K562 (cell line): ENCODE measurements at regions not wholly inside any gene's neighbourhood (a gene's known extent, or its start where the extent isn't known, plus 50 kb on each side); places are given as distances from the start of the nearest gene placed in this dataset.

Experiments
- ATAC-seq: fragments of 200-7000 bp; cut with Tn5 transposase; 3 replicates; pipeline ENCODE4 v1.9.1; 2020; ENCODE audit warnings: moderate library complexity
- BruUV-seq: library from RNA; stranded (reverse); fragments of 400-500 nt; replicated peaks from 2 replicates; lab custom pipeline; 2021; lab: Mats Ljungman, UMichigan
- CTCF ChIA-PET: fragments of 300-600 bp; formaldehyde crosslinking; extraction: SDS; loops from one replicate; lab custom pipeline; 2021; ENCODE audit warnings: low intra/inter-chr PET ratio; lab: Yijun Ruan, JAX
- POLR2A ChIA-PET: fragments of 300-600, 350-650 bp; sonication (Branson Sonifier 250); formaldehyde crosslinking; extraction: SDS; loops from one replicate; lab custom pipeline; 2021; ENCODE audit warnings: antibody characterized with exemption, inconsistent platforms; lab: Yijun Ruan, JAX
- DNase-seq, 4 experiments: peaks; one replicate each; pipeline versions ENCODE4 v3.0.0 to v3.0.0-alpha.2; 2011 to 2018; ENCODE audit warnings: low spot score in 3 of 4, mixed read lengths in 3 of 4; ENCODE audit errors: extremely low read depth in 1 of 4
- FAIRE-seq: peaks from 2 replicates; lab custom pipeline; 2011; peaks lifted over from hg19 to GRCh38; lab: Jason Lieb, UNC
- H2AFZ ChIP-seq: 2 replicates; pipeline ENCODE4 v1.6.0; 2011; ENCODE audit warnings: low read depth, low read length, control low read depth, inconsistent platforms
- H3K27ac ChIP-seq: fragments of 200-600 bp; 3 replicates; pipeline ENCODE4 v1.8.0; 2011; ENCODE audit warnings: low read depth, mild to moderate bottlenecking, control low read depth, inconsistent platforms, low read length, moderate library complexity, mixed read lengths; ENCODE audit errors: extremely low read depth
- H3K27me3 ChIP-seq, 2 experiments: fragments of 300-600 bp in 1 of 2; 2 replicates in 1 of 2; 3 replicates in 1 of 2; pipeline versions ENCODE4 v1.6.0 to v1.8.0; 2011; ENCODE audit warnings: inconsistent platforms in 2 of 2, low read length in 2 of 2, mild to moderate bottlenecking in 1 of 2, mixed read lengths in 1 of 2, moderate library complexity in 1 of 2; ENCODE audit not compliant: control insufficient read depth in 2 of 2, insufficient read depth in 2 of 2
- H3K36me3 ChIP-seq: fragments of 300-600 bp; 3 replicates; pipeline ENCODE4 v1.8.0; 2011; ENCODE audit warnings: mild to moderate bottlenecking, low read length, inconsistent platforms; ENCODE audit not compliant: control insufficient read depth, insufficient read depth
- H3K4me1 ChIP-seq, 2 experiments: fragments of 200-600 bp in 1 of 2; replicated peaks in 1 of 2; 2 replicates in 1 of 2; 3 replicates in 1 of 2; pipeline versions ENCODE4 v1.5.1 to v1.8.0; 2011; ENCODE audit warnings: inconsistent platforms in 2 of 2, low read length in 2 of 2, mild to moderate bottlenecking in 1 of 2, mixed read lengths in 1 of 2, moderate library complexity in 1 of 2; ENCODE audit not compliant: control insufficient read depth in 2 of 2, insufficient read depth in 2 of 2
- H3K4me2 ChIP-seq: 2 replicates; pipeline ENCODE4 v1.6.1; 2011; ENCODE audit warnings: low read length, control low read depth, inconsistent platforms, mixed read lengths; ENCODE audit not compliant: insufficient read depth
- H3K4me3 ChIP-seq: fragments of 200-600 bp; sonication (generic), shearing (Covaris generic); 2 replicates; pipeline ENCODE4 v1.5.1; 2016; ENCODE audit warnings: control low read depth, inconsistent platforms
- H3K79me2 ChIP-seq: fragments of 200-600 bp; 3 replicates; pipeline ENCODE4 v1.8.0; 2011; ENCODE audit warnings: low read length, inconsistent platforms; ENCODE audit not compliant: control insufficient read depth, insufficient read depth
- H3K9ac ChIP-seq, 2 experiments: 2 replicates each; pipeline versions ENCODE4 v1.6.0 to v1.6.1; 2011; ENCODE audit warnings: low read depth in 2 of 2, low read length in 2 of 2, control low read depth in 1 of 2, inconsistent platforms in 1 of 2, mild to moderate bottlenecking in 1 of 2, mixed read lengths in 1 of 2; ENCODE audit not compliant: insufficient read depth in 1 of 2
- H3K9me1 ChIP-seq: one replicate; pipeline ENCODE4 v1.6.0; 2011; ENCODE audit warnings: inconsistent platforms, mild to moderate bottlenecking, low read length, moderate library complexity; ENCODE audit not compliant: control insufficient read depth, insufficient read depth
- H3K9me3 ChIP-seq: replicated peaks from 2 replicates; pipeline ENCODE4 v1.5.1; 2011; ENCODE audit warnings: low read depth, low read length, inconsistent platforms; ENCODE audit not compliant: control insufficient read depth, insufficient read depth
- H4K20me1 ChIP-seq: replicated peaks from 2 replicates; pipeline ENCODE4 v1.6.1; 2011; ENCODE audit warnings: low read length, inconsistent platforms, mixed read lengths; ENCODE audit not compliant: control insufficient read depth, insufficient read depth
- BACH1 ChIP-seq: fragments of 200-800 bp; sonication (Bioruptor generic); IDR thresholded peaks from 2 replicates; pipeline ENCODE4 v1.6.1; 2016; ENCODE audit warnings: missing genetic modification characterization, missing compliant biosample characterization
- HNRNPH1 ChIP-seq: fragments of 200-400 bp; formaldehyde crosslinking; optimal IDR thresholded peaks from 2 replicates; pipeline ENCODE3; 2017; ENCODE audit warnings: low read depth, mild to moderate bottlenecking, low read length, moderate library complexity
- RREB1 ChIP-seq: fragments of 250-450 bp; sonication (Bioruptor Pico); IDR thresholded peaks from 2 replicates; pipeline ENCODE4 v1.4.0; 2020
- ZNF124 ChIP-seq: sonication (generic); formaldehyde crosslinking; IDR thresholded peaks from 2 replicates; pipeline ENCODE4 v1.8.1; 2022; ENCODE audit warnings: missing genetic modification reagents
- ZNF217 ChIP-seq: sonication (generic); formaldehyde crosslinking; IDR thresholded peaks from 2 replicates; pipeline ENCODE4 v1.8.0; 2022; ENCODE audit warnings: mild to moderate bottlenecking, missing genetic modification reagents
- WGBS: fragments of 100-300 bp; shearing (Covaris generic); methylation state at CpG from one replicate; pipeline ENCODE4 v1.1.6; 2016; ENCODE audit warnings: low coverage, mixed read lengths; ENCODE audit not compliant: insufficient coverage; ENCODE audit errors: missing lambda C conversion rate; 5-methylcytosine and 5-hydroxymethylcytosine counted together
- in situ Hi-C: fragments of 300-500 bp; cut with MboI; formaldehyde crosslinking; loops from 4 replicates; pipeline ENCODE4 v1.15.0; 2018; ENCODE audit warnings: inconsistent platforms, mixed read lengths
- intact Hi-C: fragments of 100-400 bp; cut with micrococcal nuclease; formaldehyde crosslinking; loops from 2 replicates; pipeline ENCODE4 v1.14.2; 2022
- TF ChIP-seq, protein P1 (sequence below), 3 experiments: fragments of 200-800 bp in 1 of 3; fragments of 250-450 bp in 1 of 3; fragments of 450-650 bp in 1 of 3; sonication (Bioruptor Pico) in 1 of 3; sonication (Bioruptor generic) in 1 of 3; formaldehyde crosslinking in 1 of 3; IDR thresholded peaks; 2 replicates each; pipeline versions ENCODE4 v1.6.1 to v1.8.0; 2016 to 2022; ENCODE audit warnings: mild to moderate bottlenecking in 2 of 3, missing genetic modification characterization in 2 of 3, missing compliant biosample characterization in 1 of 3, moderate library complexity in 1 of 3
- TF ChIP-seq, protein P2 (sequence below), 2 experiments: IDR thresholded peaks; 2 replicates each; pipeline ENCODE4 v1.6.1; 2012; ENCODE audit warnings: improper control_type of control experiment in 2 of 2, low read depth in 2 of 2, low read length in 2 of 2, borderline replicate concordance in 1 of 2

- TF ChIP-seq, protein P1, sequence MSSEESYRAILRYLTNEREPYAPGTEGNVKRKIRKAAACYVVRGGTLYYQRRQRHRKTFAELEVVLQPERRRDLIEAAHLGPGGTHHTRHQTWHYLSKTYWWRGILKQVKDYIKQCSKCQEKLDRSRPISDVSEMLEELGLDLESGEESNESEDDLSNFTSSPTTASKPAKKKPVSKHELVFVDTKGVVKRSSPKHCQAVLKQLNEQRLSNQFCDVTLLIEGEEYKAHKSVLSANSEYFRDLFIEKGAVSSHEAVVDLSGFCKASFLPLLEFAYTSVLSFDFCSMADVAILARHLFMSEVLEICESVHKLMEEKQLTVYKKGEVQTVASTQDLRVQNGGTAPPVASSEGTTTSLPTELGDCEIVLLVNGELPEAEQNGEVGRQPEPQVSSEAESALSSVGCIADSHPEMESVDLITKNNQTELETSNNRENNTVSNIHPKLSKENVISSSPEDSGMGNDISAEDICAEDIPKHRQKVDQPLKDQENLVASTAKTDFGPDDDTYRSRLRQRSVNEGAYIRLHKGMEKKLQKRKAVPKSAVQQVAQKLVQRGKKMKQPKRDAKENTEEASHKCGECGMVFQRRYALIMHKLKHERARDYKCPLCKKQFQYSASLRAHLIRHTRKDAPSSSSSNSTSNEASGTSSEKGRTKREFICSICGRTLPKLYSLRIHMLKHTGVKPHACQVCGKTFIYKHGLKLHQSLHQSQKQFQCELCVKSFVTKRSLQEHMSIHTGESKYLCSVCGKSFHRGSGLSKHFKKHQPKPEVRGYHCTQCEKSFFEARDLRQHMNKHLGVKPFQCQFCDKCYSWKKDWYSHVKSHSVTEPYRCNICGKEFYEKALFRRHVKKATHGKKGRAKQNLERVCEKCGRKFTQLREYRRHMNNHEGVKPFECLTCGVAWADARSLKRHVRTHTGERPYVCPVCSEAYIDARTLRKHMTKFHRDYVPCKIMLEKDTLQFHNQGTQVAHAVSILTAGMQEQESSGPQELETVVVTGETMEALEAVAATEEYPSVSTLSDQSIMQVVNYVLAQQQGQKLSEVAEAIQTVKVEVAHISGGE (CRISPR knock-in tag; IDR thresholded peaks at IDR 0.05): no peak
- TF ChIP-seq, all 486 proteins: peak for 0
Measured at GRCh38 chr6:113350461-113350860, 506.7 kb upstream of the MARCKS start (continued).

DNA sequence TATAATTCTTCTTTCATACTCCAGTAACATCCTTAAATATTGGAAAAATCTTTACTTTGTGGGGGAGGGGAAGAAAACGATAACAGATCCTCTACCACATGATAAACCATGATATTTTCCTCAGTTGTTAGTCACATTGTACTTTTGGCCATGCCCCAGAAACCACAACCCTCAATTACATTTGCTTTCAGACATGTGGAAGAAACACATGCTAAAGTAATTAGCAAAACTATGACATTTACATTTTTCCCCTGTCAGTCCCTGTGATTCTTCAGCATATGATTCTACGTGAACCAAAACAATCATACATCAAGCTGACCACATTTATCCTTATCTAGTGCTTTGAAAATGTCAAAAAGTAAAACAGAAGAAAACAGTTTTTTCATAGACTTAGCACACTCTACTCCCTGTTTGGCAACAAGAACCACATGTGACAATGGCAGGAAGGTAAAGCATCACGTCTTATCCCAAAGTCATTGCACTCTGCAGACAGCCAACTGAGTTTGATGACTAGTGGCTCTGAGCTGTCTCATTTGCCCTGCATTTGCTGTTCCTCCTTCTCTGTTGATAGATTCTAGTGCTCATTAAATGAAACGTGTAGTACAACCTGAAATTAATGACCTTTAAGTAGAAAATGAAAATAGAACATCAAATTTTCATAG is 505.8 kb upstream of the MARCKS start:
- BruUV-seq: no TSS peak
- CTCF ChIA-PET: no interaction called here
- Histone ChIP-seq H3K27me3 (no peaks in the 10 kb centered on the region), H3K4me1 (no peaks in the 10 kb centered on the region; a peak in 1 of 5 replicates), H3K4me2 (no peak overlapping the region), H4K20me1 (no peaks in the 10 kb centered on the region), H3K27ac (no peak overlapping the region), H3K36me3 (no peaks in the 10 kb centered on the region), H3K9me1 (no peaks in the 10 kb centered on the region), H3K9me3 (no peaks in the 10 kb centered on the region), H3K9ac (no peak overlapping the region), H3K79me2 (no peaks in the 10 kb centered on the region), H3K4me3 (no peak overlapping the region), H2AFZ (no peak overlapping the region)
- DNase-seq (no peak), FAIRE-seq (no peak), ATAC-seq (no peak)
- intact Hi-C loops (no loop called here), in situ Hi-C loops (no loop called here)
- 0% methylated on average over 4 of the region's 4 CpGs for WGBS
- POLR2A ChIA-PET: no interaction called here
- TF ChIP-seq HNRNPH1: no peak
- TF ChIP-seq BACH1 (tag): no peak
- no peak for TF ChIP-seq ZNF124 (CRISPR knock-in tag)
- no peak for TF ChIP-seq RREB1
- TF ChIP-seq, protein P2, sequence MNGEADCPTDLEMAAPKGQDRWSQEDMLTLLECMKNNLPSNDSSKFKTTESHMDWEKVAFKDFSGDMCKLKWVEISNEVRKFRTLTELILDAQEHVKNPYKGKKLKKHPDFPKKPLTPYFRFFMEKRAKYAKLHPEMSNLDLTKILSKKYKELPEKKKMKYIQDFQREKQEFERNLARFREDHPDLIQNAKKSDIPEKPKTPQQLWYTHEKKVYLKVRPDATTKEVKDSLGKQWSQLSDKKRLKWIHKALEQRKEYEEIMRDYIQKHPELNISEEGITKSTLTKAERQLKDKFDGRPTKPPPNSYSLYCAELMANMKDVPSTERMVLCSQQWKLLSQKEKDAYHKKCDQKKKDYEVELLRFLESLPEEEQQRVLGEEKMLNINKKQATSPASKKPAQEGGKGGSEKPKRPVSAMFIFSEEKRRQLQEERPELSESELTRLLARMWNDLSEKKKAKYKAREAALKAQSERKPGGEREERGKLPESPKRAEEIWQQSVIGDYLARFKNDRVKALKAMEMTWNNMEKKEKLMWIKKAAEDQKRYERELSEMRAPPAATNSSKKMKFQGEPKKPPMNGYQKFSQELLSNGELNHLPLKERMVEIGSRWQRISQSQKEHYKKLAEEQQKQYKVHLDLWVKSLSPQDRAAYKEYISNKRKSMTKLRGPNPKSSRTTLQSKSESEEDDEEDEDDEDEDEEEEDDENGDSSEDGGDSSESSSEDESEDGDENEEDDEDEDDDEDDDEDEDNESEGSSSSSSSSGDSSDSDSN (IDR thresholded peaks at IDR 0.05; ENCODE audit: borderline replicate concordance in 1 of 2, low read depth in 2 of 2, low read length in 2 of 2): no peak
- TF ChIP-seq ZNF217 (CRISPR knock-in tag): no peak
